Small intestine (tissue), 7 donors: ENCODE measurements at regions not wholly inside any gene's neighbourhood (a gene's known extent, or its start where the extent isn't known, plus 50 kb on each side); places are given as distances from the start of the nearest gene placed in this dataset.

Source experiments
- DNase-seq, 2 donors: peaks; one replicate each; pipeline versions ENCODE4 v3.0.0 to v3.0.0-alpha.2; 2013
- FAIRE-seq: peaks from 2 replicates; lab custom pipeline; 2012; peaks lifted over from hg19 to GRCh38; lab: Jason Lieb, UNC
- H3K27ac ChIP-seq, 3 donors: one replicate each; pipeline ENCODE4 v1.5.1; 2013; ENCODE audit warnings: low read length in 2 of 3, mild to moderate bottlenecking in 2 of 3, control low read depth in 1 of 3, inconsistent platforms in 1 of 3, low read depth in 1 of 3, moderate library complexity in 1 of 3
- H3K27me3 ChIP-seq, 3 donors: one replicate each; pipeline ENCODE4 v1.6.1; 2013; ENCODE audit warnings: low read length in 3 of 3, inconsistent platforms in 1 of 3; ENCODE audit not compliant: control insufficient read depth in 3 of 3, insufficient read depth in 3 of 3
- H3K36me3 ChIP-seq, 3 donors: one replicate each; pipeline ENCODE4 v1.6.1; 2013; ENCODE audit warnings: low read length in 3 of 3, inconsistent platforms in 1 of 3, low read depth in 1 of 3, mild to moderate bottlenecking in 1 of 3, moderate library complexity in 1 of 3; ENCODE audit not compliant: control insufficient read depth in 3 of 3, insufficient read depth in 2 of 3
- H3K4me1 ChIP-seq, 3 donors: one replicate each; pipeline ENCODE4 v1.6.1; 2013; ENCODE audit warnings: low read length in 2 of 3, inconsistent platforms in 1 of 3, low read depth in 1 of 3, mild to moderate bottlenecking in 1 of 3, moderate library complexity in 1 of 3; ENCODE audit not compliant: control insufficient read depth in 3 of 3, insufficient read depth in 2 of 3
- H3K4me3 ChIP-seq, 3 donors: one replicate each; pipeline ENCODE4 v1.5.1; 2013; ENCODE audit warnings: low read length in 3 of 3, control low read depth in 1 of 3, inconsistent platforms in 1 of 3, low read depth in 1 of 3, mild to moderate bottlenecking in 1 of 3, moderate library complexity in 1 of 3
- H3K9me3 ChIP-seq, 2 donors: one replicate each; pipeline ENCODE4 v1.6.1; 2013; ENCODE audit warnings: low read depth in 1 of 2, low read length in 1 of 2; ENCODE audit not compliant: control insufficient read depth in 2 of 2, insufficient read depth in 1 of 2
- WGBS, 3 donors: extraction: QIAGEN DNeasy Blood & Tissue Kit; methylation state at CpG; one replicate each; pipeline ENCODE4 v1.1.7; 2013; 5-methylcytosine and 5-hydroxymethylcytosine counted together
- donor health status: healthy with polysubstance abuse.
- donor health status: control.
- donor health status: control.
- donor health status: Bipolar disorder and iron deficiency.
- donor health status: healthy.

DNA sequence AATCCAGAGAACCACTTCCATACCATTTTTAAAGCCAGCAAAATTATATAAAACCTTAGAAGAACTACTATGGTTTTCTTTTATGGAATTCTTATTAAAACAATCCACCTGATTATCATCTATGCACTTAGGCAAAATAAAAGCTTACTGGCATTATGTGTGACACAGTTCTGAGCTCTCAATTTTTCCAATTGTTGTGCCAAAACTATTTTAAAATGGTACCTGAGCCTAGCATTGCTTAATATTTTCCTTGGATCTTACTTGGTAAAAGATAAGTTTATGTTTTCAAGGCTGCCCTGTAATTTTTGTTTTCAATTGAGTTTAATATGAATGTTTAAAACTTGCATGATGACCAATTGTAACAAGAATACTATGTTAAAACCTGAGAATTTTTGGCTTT lies 201.3 kb downstream of the MAD2L1 start:
- FAIRE-seq (no peak), DNase-seq (no peak)
- Histone ChIP-seq H3K4me3 (no peak overlapping the region), H3K9me3 (peaks cover 0 to 3% of the 10 kb centered on the region in 2 donors), H3K27ac (no peak overlapping the region), H3K4me1 (peaks cover 0 to 4% (median 3%) of the 10 kb centered on the region in 3 donors), H3K27me3 (no peaks in the 10 kb centered on the region), H3K36me3 (no peaks in the 10 kb centered on the region)

DNA sequence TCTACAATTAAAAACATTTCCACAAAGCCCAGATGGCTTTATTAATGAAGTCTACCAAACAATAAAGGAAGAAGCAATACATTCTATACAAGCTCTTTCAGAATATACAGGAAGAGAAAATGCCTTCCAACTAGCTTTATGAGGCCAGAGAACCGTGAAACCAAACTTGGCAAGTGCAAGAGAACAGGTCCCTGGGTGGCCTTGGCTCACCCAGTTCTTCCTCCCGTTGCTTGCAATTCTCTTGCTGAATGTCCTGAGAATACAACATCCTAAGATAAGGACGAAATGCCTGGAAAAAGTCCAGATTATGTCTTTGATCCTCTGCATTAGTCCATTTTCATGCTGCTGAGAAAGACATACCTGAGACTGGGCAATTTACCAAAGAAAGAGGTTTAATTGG lies 204.9 kb downstream of the MAD2L1 start:
- peak; percentile 10 to 43 for DNase-seq
- FAIRE-seq = no peak
- WGBS, 3 donors = 5 to 35% (median 14%) methylated on average over 3 of the region's 3 CpGs

DNA sequence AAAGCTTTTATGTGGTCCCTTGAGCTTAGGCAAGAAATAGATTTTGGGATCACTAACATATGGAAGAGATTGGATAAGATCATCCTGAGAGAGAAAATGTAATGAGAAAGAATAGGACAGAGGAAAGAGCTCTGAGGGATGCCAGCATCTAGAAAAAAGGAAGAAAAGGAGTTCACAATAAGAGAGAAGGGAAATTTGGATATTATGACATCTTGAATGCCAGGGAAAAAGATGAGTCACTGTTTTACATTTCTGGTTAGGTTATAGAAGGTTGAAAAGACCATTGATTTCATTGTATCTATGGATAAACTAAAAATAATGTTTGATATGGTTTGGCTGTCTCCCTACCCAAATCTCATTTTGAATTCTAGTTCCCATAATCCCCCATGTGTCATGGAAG lies 208.5 kb downstream of the MAD2L1 start:
- H3K9me3 ChIP-seq = peaks cover 0 to 3% of the 10 kb centered on the region in 2 donors
- H3K27ac ChIP-seq = no peak overlapping the region
- FAIRE-seq (no peak), DNase-seq (no peak)
- peaks cover 0 to 4% (median 3%) of the 10 kb centered on the region in 3 donors for H3K4me1 ChIP-seq
- H3K4me3 ChIP-seq = no peak overlapping the region
- H3K36me3 ChIP-seq = no peaks in the 10 kb centered on the region
- no peaks in the 10 kb centered on the region for H3K27me3 ChIP-seq

More for the DNA sequence above, 204.9 kb downstream of the MAD2L1 start:
- Histone ChIP-seq H3K4me1 (peaks cover 0 to 4% (median 3%) of the 10 kb centered on the region in 3 donors), H3K9me3 (peaks cover 0 to 3% of the 10 kb centered on the region in 2 donors), H3K27ac (no peak overlapping the region), H3K36me3 (no peaks in the 10 kb centered on the region), H3K4me3 (no peak overlapping the region), H3K27me3 (no peaks in the 10 kb centered on the region)

DNA sequence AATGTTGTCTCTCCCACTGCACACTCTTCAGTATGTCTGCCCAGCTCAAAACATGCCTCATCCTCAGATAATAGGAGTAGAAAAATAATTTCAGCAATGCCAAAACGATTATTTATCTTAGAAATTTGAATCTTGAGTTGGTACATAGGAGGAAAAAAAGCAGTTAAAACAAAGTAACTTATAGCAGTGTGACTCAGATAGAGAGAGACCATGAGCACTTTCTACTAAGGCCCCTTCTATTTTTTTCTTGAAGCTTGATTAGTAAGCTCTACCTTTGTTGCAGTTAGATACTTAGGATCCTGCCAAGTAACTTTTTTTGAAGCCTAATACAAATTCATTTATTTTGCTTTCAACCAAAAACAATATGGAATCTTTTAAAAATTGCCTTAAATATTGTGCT lies 212.3 kb downstream of the MAD2L1 start:
- WGBS, 3 donors = 30 to 33% (median 31%) methylated on average over 1 of the region's 1 CpG
- Histone ChIP-seq H3K4me3 (no peak overlapping the region), H3K27me3 (no peaks in the 10 kb centered on the region), H3K9me3 (no peaks in the 10 kb centered on the region), H3K36me3 (no peaks in the 10 kb centered on the region), H3K4me1 (no peaks in the 10 kb centered on the region), H3K27ac (no peak overlapping the region)
- DNase-seq (no peak), FAIRE-seq (no peak)

DNA sequence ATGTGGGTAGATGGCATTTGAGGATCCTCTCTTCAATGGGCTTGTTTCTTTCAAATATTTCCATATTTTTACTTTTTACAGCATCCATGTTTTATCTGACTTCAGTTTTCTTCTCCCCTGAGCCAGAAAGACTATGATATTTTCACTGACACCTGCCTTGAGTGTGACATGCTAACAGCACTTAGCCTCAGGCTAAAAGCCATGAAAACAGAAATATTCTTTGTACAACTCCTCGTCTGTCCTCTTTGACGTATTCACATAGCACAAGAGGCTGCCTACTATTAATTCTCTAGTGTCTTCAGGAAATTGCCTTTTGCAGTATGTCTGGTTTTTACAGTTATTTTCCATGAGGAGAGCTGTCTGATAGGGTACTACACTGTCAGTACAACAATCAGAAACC lies 215.0 kb downstream of the MAD2L1 start:
- Histone ChIP-seq H3K4me3 (no peak overlapping the region), H3K27ac (no peak overlapping the region), H3K36me3 (no peaks in the 10 kb centered on the region), H3K9me3 (no peaks in the 10 kb centered on the region), H3K4me1 (no peaks in the 10 kb centered on the region), H3K27me3 (no peaks in the 10 kb centered on the region)
- no peak for FAIRE-seq
- no peak for DNase-seq
- 83 to 93% (median 91%) methylated on average over 2 of the region's 2 CpGs for WGBS, 3 donors

DNA sequence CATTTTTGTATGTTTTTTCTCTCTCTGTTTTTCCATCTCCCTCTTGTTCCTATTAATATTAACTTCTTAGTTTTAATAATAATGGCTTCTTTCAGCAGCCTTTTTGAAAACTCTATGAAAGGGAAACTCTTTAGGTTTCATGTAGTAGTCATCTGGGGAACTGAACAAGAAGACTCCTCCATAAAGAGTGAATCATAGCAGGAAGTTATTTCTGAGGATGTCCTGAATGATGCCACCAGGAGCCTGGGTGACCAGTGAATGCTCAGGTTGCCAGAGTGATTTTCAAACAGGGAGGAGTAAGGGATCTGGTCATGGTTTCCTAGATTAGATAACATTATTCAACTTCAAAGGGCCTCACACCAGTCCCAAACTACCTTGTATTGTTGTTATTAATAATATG lies 212.8 kb upstream of the PDE5A start:
- no peaks in the 10 kb centered on the region for H3K4me1 ChIP-seq
- no peak overlapping the region for H3K4me3 ChIP-seq
- no peaks in the 10 kb centered on the region for H3K36me3 ChIP-seq
- no peak overlapping the region for H3K27ac ChIP-seq
- H3K9me3 ChIP-seq = no peaks in the 10 kb centered on the region
- DNase-seq = peak in 1 of 2 donors; percentile 22
- FAIRE-seq = no peak
- no peaks in the 10 kb centered on the region for H3K27me3 ChIP-seq

DNA sequence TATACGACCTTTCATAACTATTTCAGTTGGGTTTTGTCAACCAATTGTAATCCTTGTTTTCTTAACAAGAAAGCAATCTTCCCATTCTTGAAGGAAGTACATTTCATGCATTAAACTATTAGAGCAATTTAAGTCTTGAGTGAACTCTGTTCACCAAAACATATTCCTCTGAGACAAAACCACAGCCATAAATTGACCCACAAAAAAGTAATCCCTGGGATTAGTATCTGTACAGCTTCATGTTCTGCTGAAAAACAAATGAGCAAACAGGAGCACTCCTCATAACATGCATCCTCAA lies 207.0 kb upstream of the PDE5A start:
- FAIRE-seq = no peak

DNA sequence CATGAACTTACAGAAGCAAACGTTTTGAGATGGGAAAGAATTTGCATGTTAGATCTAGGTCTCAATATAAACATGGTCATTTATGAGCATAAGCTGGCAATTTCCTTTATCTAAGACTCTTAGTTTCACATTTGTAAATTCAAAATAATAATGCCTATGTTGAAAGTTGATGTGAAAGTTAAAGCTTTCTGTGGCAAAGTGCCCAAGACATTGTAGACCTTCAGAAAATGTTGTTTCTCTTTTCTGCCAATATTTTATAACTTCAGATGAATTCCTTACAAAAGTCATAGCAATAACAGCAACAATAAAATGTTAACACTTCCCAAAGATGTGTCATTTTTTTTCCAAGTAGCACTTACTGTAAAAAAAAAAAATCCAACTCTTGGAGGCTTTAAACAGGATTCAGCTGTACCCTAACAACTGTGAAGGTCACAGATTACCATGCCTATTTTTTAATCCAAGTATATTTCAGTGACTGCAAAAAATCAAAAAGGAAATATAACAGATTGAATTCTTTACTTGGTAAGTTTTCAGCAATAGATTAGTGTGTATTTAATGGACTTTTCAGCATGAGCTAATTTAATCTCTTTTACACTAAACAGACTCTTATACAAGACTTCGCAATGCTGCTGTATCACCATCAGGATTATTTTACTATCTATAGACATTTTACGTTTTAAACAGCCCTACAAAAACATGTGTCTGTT lies 206.5 kb upstream of the PDE5A start:
- DNase-seq (no peak), FAIRE-seq (peak; percentile 47)
- 44 to 56% (median 52%) methylated on average over 3 of the region's 3 CpGs for WGBS, 3 donors
- Histone ChIP-seq H3K4me1 (no peaks in the 10 kb centered on the region), H3K27me3 (no peaks in the 10 kb centered on the region), H3K4me3 (no peak overlapping the region), H3K9me3 (no peaks in the 10 kb centered on the region), H3K27ac (no peak overlapping the region), H3K36me3 (no peaks in the 10 kb centered on the region)

More for the DNA sequence above, 207.0 kb upstream of the PDE5A start:
- 52 to 72% (median 70%) methylated on average over 1 of the region's 1 CpG for WGBS, 3 donors
- no peaks in the 10 kb centered on the region for H3K27me3 ChIP-seq
- no peak for DNase-seq
- H3K4me1 ChIP-seq = no peaks in the 10 kb centered on the region
- H3K36me3 ChIP-seq = no peaks in the 10 kb centered on the region
- H3K4me3 ChIP-seq = no peak overlapping the region
- H3K27ac ChIP-seq = no peak overlapping the region
- H3K9me3 ChIP-seq = no peaks in the 10 kb centered on the region

DNA sequence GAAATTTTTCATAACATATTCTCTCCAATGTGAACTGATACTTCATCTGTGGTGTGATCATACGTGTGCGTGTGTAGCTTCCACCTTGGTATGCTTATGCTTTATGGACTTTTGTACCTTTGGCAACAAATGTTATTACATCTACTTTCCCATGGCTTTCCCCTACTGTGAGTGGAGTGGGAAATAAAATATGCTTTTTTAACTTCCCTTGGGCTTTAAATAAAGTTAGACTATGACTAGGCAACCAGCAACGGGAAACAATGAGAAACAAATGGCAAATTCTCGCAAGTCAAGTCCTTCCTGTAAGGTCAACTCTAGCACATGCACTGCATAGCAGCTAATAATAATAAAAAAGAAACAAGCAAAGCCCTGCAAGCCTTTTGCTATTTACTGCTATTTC lies 205.0 kb upstream of the PDE5A start:
- Histone ChIP-seq H3K36me3 (no peaks in the 10 kb centered on the region), H3K4me3 (no peak overlapping the region), H3K27me3 (no peaks in the 10 kb centered on the region), H3K27ac (no peak overlapping the region), H3K9me3 (no peaks in the 10 kb centered on the region), H3K4me1 (no peaks in the 10 kb centered on the region)
- WGBS, 3 donors = 74 to 84% (median 81%) methylated on average over 4 of the region's 4 CpGs
- FAIRE-seq = no peak
- no peak for DNase-seq
